SK-N-SH treated with all-trans-retinoic acid at 6 μM for 48 hours (cell line): ENCODE measurements at regions not wholly inside any gene's neighbourhood (a gene's known extent, or its start where the extent isn't known, plus 50 kb on each side); places are given as distances from the start of the nearest gene placed in this dataset.

ENCODE experiments used
- ATAC-seq: fragments of 200-7000 bp; cut with Tn5 transposase; 3 replicates; pipeline ENCODE4 v1.9.1; 2020; ENCODE audit warnings: mild to moderate bottlenecking, moderate library complexity
- ARNTL ChIP-seq: fragments of 450-650 bp; formaldehyde crosslinking; IDR thresholded peaks from 2 replicates; pipeline ENCODE4 v1.5.0; 2020; ENCODE audit warnings: low read depth, mild to moderate bottlenecking, moderate library complexity, borderline replicate concordance
- BACH2 ChIP-seq: fragments of 250-450 bp; sonication (Bioruptor Pico); IDR thresholded peaks from 2 replicates; pipeline ENCODE4 v1.9.0; 2021; ENCODE audit warnings: mild to moderate bottlenecking, borderline replicate concordance
- CREB5 ChIP-seq: fragments of 250-450 bp; sonication (Bioruptor Pico); IDR thresholded peaks from 2 replicates; pipeline ENCODE4 v1.5.1; 2020; ENCODE audit warnings: low read depth, mild to moderate bottlenecking, moderate library complexity
- CSDC2 ChIP-seq: fragments of 250-450 bp; sonication (Bioruptor Pico); IDR thresholded peaks from 2 replicates; pipeline ENCODE4 v1.5.0; 2020; ENCODE audit warnings: mild to moderate bottlenecking, moderate library complexity
- ESRRG ChIP-seq: fragments of 250-450 bp; sonication (Bioruptor Pico); IDR thresholded peaks from 2 replicates; pipeline ENCODE4 v1.6.1; 2021; ENCODE audit warnings: mild to moderate bottlenecking
- GLIS3 ChIP-seq: fragments of 250-450 bp; sonication (Bioruptor Pico); IDR thresholded peaks from 2 replicates; pipeline ENCODE4 v1.5.0; 2020; ENCODE audit warnings: mild to moderate bottlenecking, moderate library complexity
- ISL1 ChIP-seq: fragments of 250-450 bp; sonication (Bioruptor Pico); IDR thresholded peaks from 2 replicates; pipeline ENCODE4 v2.1.2; 2022; ENCODE audit warnings: mild to moderate bottlenecking, moderate library complexity
- OSR1 ChIP-seq: fragments of 250-450 bp; sonication (Bioruptor Pico); IDR thresholded peaks from 2 replicates; pipeline ENCODE4 v1.8.0; 2022; ENCODE audit warnings: moderate library complexity, mild to moderate bottlenecking, inconsistent platforms
- POU6F1 ChIP-seq: fragments of 250-450 bp; sonication (Bioruptor Pico); IDR thresholded peaks from 2 replicates; pipeline ENCODE4 v1.8.0; 2021; ENCODE audit warnings: low read depth, mild to moderate bottlenecking, moderate library complexity, borderline replicate concordance
- PPARA ChIP-seq: fragments of 250-450 bp; sonication (Bioruptor Pico); IDR thresholded peaks from 2 replicates; pipeline ENCODE4 v1.5.0; 2020; ENCODE audit warnings: mild to moderate bottlenecking, borderline replicate concordance
- RARB ChIP-seq: fragments of 250-450 bp; sonication (Bioruptor Pico); IDR thresholded peaks from 2 replicates; pipeline ENCODE4 v1.8.0; 2021; ENCODE audit warnings: mild to moderate bottlenecking, moderate library complexity
- TCF4 ChIP-seq: fragments of 250-450 bp; sonication (Bioruptor Pico); IDR thresholded peaks from 2 replicates; pipeline ENCODE4 v1.8.0; 2021; ENCODE audit warnings: mild to moderate bottlenecking, moderate library complexity, borderline replicate concordance
- TOX ChIP-seq: fragments of 250-450 bp; sonication (Bioruptor Pico); IDR thresholded peaks from 2 replicates; pipeline ENCODE4 v1.8.0; 2021; ENCODE audit warnings: mild to moderate bottlenecking, moderate library complexity, borderline replicate concordance
- TSHZ2 ChIP-seq: fragments of 250-450 bp; sonication (Bioruptor Pico); IDR thresholded peaks from 2 replicates; pipeline ENCODE4 v1.5.0; 2020; ENCODE audit warnings: mild to moderate bottlenecking, moderate library complexity
- ZFP30 ChIP-seq: fragments of 450-650 bp; formaldehyde crosslinking; IDR thresholded peaks from 2 replicates; pipeline ENCODE4 v1.5.0; 2022; ENCODE audit warnings: mild to moderate bottlenecking, moderate library complexity
- ZNF565 ChIP-seq: fragments of 450-650 bp; formaldehyde crosslinking; conservative IDR thresholded peaks from 2 replicates; pipeline ENCODE4 v1.5.0; 2020; ENCODE audit warnings: low read depth, mild to moderate bottlenecking, moderate library complexity
- ZNF70 ChIP-seq: fragments of 450-650 bp; formaldehyde crosslinking; IDR thresholded peaks from 2 replicates; pipeline ENCODE4 v1.5.0; 2020; ENCODE audit warnings: mild to moderate bottlenecking, moderate library complexity
- ZNF8 ChIP-seq: fragments of 450-650 bp; formaldehyde crosslinking; IDR thresholded peaks from 2 replicates; pipeline ENCODE4 v1.5.0; 2020; ENCODE audit warnings: mild to moderate bottlenecking, moderate library complexity
- TF ChIP-seq, protein P1 (sequence below): fragments of 250-450 bp; sonication (Bioruptor Pico); IDR thresholded peaks from 2 replicates; pipeline ENCODE4 v1.8.0; 2020; ENCODE audit warnings: mild to moderate bottlenecking, moderate library complexity, borderline replicate concordance

DNA sequence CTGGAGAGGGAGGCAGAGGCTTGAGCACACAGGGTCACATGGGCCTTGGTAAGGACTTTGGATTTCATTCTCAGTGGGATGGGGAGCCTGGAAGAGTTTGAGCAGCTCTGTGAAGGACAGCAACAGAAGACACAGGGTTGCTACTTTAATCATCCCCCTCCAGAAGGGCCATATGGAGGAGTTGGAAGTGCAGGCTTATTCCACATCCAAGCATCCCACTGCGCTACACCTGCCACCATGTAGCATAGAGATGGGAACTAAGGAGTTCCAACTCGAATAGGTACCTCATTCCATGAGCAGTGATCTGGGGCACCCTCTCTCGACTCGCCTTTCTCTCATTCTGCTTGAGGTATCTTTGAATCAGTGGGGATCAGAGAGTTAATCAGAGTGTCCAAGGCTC, 54.0 kb upstream of the CTTNBP2NL start:
- TF ChIP-seq ZNF8 (CRISPR knock-in tag) (no peak), ZNF70 (CRISPR knock-in tag) (no peak), ZNF565 (CRISPR knock-in tag) (no peak), ARNTL (no peak), PPARA (CRISPR knock-in tag) (no peak), CSDC2 (CRISPR knock-in tag) (no peak), ISL1 (CRISPR knock-in tag) (no peak)
- no peak for ATAC-seq

DNA sequence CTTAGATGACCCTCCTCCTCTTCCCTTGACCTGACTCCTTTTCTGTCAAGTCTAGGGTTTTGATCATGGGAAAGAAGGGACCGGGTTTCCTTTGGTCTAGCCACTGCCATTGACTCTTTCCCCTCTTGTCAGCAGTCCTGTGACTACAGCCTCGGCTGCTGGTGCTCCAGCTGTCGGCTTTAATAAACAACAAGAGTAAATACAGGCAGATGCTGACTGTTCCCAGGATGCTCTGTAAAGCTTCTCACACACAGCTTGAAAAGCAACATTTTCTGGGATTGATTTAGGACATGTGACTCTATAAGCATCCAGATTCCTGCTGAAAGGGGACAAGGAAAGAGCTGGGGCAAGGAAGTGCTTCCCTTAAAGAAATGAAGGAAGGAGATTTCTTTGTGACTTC, 53.5 kb upstream of the CTTNBP2NL start:
- TF ChIP-seq CSDC2 (CRISPR knock-in tag): no peak
- no peak for TF ChIP-seq TSHZ2 (CRISPR knock-in tag)
- TF ChIP-seq OSR1 (CRISPR knock-in tag): no peak
- no peak for TF ChIP-seq ZNF8 (CRISPR knock-in tag)
- no peak for TF ChIP-seq ZNF70 (CRISPR knock-in tag)
- no peak for TF ChIP-seq TCF4 (CRISPR knock-in tag)
- TF ChIP-seq ESRRG (CRISPR knock-in tag): no peak
- TF ChIP-seq TOX (CRISPR knock-in tag): no peak
- no peak for TF ChIP-seq ZNF565 (CRISPR knock-in tag)
- TF ChIP-seq, all 23 proteins: peak for 0
- no peak for ATAC-seq

DNA sequence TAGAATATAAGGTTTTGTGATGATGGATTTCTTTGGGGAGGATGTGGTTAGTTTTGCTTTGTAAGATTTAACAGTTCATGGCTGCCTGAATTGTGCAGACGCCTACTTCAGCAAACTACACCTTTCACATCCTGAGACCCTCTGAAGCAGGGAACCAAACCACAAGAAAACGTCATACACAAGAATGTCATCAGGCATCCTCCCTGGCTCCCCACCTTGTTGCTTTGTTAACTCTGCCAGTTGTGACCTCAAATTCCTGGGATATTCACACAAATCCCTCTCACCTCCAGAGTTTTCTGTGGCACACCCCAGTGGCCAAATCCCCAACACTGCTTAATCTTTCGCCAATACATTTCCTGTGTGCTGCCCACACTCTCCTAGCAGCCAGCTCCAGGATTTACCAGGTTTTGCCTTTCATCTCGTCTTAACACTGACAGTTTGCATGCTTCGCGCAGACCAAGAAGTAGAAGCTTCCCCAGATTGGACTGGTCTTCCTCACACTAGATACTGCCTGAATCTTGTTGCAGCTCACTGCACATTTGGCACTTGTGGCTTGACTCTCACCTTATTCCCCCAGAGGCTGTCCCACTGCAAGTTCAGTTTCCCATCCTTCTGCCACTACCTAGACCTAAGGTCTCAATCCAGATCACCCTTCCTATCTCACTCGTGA, 51.1 kb upstream of the CTTNBP2NL start:
- TF ChIP-seq OSR1 (CRISPR knock-in tag): no peak
- TF ChIP-seq ARNTL: no peak
- TF ChIP-seq ZNF70 (CRISPR knock-in tag): no peak
- no peak for TF ChIP-seq CSDC2 (CRISPR knock-in tag)
- no peak for TF ChIP-seq BACH2
- TF ChIP-seq GLIS3 (CRISPR knock-in tag): no peak
- TF ChIP-seq RARB: no peak
- TF ChIP-seq, protein P1, sequence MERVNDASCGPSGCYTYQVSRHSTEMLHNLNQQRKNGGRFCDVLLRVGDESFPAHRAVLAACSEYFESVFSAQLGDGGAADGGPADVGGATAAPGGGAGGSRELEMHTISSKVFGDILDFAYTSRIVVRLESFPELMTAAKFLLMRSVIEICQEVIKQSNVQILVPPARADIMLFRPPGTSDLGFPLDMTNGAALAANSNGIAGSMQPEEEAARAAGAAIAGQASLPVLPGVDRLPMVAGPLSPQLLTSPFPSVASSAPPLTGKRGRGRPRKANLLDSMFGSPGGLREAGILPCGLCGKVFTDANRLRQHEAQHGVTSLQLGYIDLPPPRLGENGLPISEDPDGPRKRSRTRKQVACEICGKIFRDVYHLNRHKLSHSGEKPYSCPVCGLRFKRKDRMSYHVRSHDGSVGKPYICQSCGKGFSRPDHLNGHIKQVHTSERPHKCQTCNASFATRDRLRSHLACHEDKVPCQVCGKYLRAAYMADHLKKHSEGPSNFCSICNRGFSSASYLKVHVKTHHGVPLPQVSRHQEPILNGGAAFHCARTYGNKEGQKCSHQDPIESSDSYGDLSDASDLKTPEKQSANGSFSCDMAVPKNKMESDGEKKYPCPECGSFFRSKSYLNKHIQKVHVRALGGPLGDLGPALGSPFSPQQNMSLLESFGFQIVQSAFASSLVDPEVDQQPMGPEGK (CRISPR knock-in tag): no peak
- no peak for TF ChIP-seq CREB5
- no peak for TF ChIP-seq ISL1 (CRISPR knock-in tag)
- TF ChIP-seq TSHZ2 (CRISPR knock-in tag): no peak
- no peak for TF ChIP-seq POU6F1 (CRISPR knock-in tag)
- no peak for TF ChIP-seq ZFP30 (CRISPR knock-in tag)
- no peak for TF ChIP-seq TOX (CRISPR knock-in tag)
- no peak for TF ChIP-seq ZNF565 (CRISPR knock-in tag)
- no peak for ATAC-seq
